ENCODE measurements at regions not wholly inside any gene's neighbourhood (a gene's known extent, or its start where the extent isn't known, plus 50 kb on each side); places are given as distances from the start of the nearest gene placed in this dataset.

DNA sequence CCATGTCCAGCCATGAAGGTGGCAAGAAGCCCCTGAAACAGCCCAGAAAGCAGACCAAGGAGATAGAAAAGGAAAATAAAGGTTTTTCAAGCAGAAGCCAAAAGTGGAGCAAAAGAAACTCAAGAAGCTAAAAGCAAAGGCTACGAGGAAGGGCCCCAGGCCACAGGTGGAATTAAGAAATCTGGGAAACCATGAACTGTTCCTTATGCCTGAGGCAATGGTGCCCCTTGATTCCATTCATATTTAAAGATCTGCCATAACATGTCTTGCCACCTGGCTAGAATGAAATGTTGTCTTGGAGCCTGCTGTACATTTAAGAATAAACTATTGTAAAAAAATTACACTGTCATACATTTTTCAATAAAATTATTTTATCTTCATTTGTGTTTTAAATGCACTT lies 59.5 kb upstream of the TARS1 start:
- TF ChIP-seq EZH2 (IDR thresholded peaks at IDR 0.05; ENCODE audit: low read length), result no peak
- TF ChIP-seq, protein P1, sequence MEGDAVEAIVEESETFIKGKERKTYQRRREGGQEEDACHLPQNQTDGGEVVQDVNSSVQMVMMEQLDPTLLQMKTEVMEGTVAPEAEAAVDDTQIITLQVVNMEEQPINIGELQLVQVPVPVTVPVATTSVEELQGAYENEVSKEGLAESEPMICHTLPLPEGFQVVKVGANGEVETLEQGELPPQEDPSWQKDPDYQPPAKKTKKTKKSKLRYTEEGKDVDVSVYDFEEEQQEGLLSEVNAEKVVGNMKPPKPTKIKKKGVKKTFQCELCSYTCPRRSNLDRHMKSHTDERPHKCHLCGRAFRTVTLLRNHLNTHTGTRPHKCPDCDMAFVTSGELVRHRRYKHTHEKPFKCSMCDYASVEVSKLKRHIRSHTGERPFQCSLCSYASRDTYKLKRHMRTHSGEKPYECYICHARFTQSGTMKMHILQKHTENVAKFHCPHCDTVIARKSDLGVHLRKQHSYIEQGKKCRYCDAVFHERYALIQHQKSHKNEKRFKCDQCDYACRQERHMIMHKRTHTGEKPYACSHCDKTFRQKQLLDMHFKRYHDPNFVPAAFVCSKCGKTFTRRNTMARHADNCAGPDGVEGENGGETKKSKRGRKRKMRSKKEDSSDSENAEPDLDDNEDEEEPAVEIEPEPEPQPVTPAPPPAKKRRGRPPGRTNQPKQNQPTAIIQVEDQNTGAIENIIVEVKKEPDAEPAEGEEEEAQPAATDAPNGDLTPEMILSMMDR (optimal IDR thresholded peaks at IDR 0.05 in 1 of 3, IDR thresholded peaks at IDR 0.05 in 1 of 3, conservative IDR thresholded peaks at IDR 0.05 in 1 of 3; ENCODE audit: extremely low read depth in 1 of 3, insufficient read depth in 2 of 3, low read length in 3 of 3), result no peak
